ENCODE measurements at regions not wholly inside any gene's neighbourhood (a gene's known extent, or its start where the extent isn't known, plus 50 kb on each side); places are given as distances from the start of the nearest gene placed in this dataset.
"Not testable (repeated sequence)": the region's sequence is repeated elsewhere in the genome, so short reads cannot be mapped to it uniquely, and the experiment has no call there.

- no peak overlapping the region for H3K27ac ChIP-seq
- no peaks in the 10 kb centered on the region for H3K4me1 ChIP-seq
- WGBS, 2 donors: 35 to 38% methylated on average over 1 of the region's 1 CpG
- intact Hi-C loops (cut with DNase I; ENCODE audit: low total_unique reads): no loop called here
- no peaks in the 10 kb centered on the region for H3K9me3 ChIP-seq
- no peaks in the 10 kb centered on the region for H3K27me3 ChIP-seq
- no peak overlapping the region for H3K4me3 ChIP-seq
- TF ChIP-seq CTCF (IDR thresholded peaks at IDR 0.05) (no peak), POLR2A (IDR thresholded peaks at IDR 0.05) (no peak)
- no peaks in the 10 kb centered on the region for H3K36me3 ChIP-seq (ENCODE audit: low read depth, missing control alignments)
- no peak for DNase-seq
Measured at GRCh38 chr5:32876791-32877190, 165.7 kb downstream of the NPR3 start.

GRCh38 chr5:32879364-32879763 lies 168.2 kb downstream of the NPR3 start:
- H3K4me3 ChIP-seq; H3K9me3 ChIP-seq; DNase-seq; H3K27me3 ChIP-seq; intact Hi-C loops (cut with DNase I; ENCODE audit: low total_unique reads); H3K36me3 ChIP-seq (ENCODE audit: low read depth, missing control alignments); H3K4me1 ChIP-seq; H3K27ac ChIP-seq: not testable (repeated sequence)
- WGBS, 2 donors: 78 to 87% methylated on average over 3 of the region's 3 CpGs

- 56 to 84% methylated on average over 3 of the region's 3 CpGs for WGBS, 2 donors
- no peak for DNase-seq
- no peaks in the 10 kb centered on the region for H3K9me3 ChIP-seq
- TF ChIP-seq POLR2A (IDR thresholded peaks at IDR 0.05): no peak
- no peak for TF ChIP-seq CTCF (IDR thresholded peaks at IDR 0.05)
- H3K4me1 ChIP-seq: no peaks in the 10 kb centered on the region
- H3K4me3 ChIP-seq: no peak overlapping the region
- H3K27ac ChIP-seq: no peak overlapping the region
- intact Hi-C loops (cut with DNase I; ENCODE audit: low total_unique reads): no loop called here
- no peaks in the 10 kb centered on the region for H3K36me3 ChIP-seq (ENCODE audit: low read depth, missing control alignments)
- H3K27me3 ChIP-seq: no peaks in the 10 kb centered on the region
Measured at GRCh38 chr5:32880796-32881195, 169.7 kb downstream of the NPR3 start.

GRCh38 chr5:32887390-32887789 lies 176.3 kb downstream of the NPR3 start:
- no peak for DNase-seq
- H3K9me3 ChIP-seq: no peaks in the 10 kb centered on the region
- H3K4me1 ChIP-seq: no peaks in the 10 kb centered on the region
- H3K4me3 ChIP-seq: no peak overlapping the region
- H3K27ac ChIP-seq: no peak overlapping the region
- no peak for TF ChIP-seq CTCF (IDR thresholded peaks at IDR 0.05)
- TF ChIP-seq POLR2A (IDR thresholded peaks at IDR 0.05): no peak
- H3K36me3 ChIP-seq (ENCODE audit: low read depth, missing control alignments): no peaks in the 10 kb centered on the region
- H3K27me3 ChIP-seq: no peaks in the 10 kb centered on the region
- 67% methylated on average over 2 of the region's 2 CpGs for WGBS, 2 donors
- intact Hi-C loops (cut with DNase I; ENCODE audit: low total_unique reads): no loop called here

GRCh38 chr5:32889078-32889477 lies 178.0 kb downstream of the NPR3 start:
- intact Hi-C loops (cut with DNase I; ENCODE audit: low total_unique reads): no loop called here
- Histone ChIP-seq H3K27me3 (no peaks in the 10 kb centered on the region), H3K4me3 (no peak overlapping the region), H3K27ac (no peak overlapping the region), H3K4me1 (no peaks in the 10 kb centered on the region), H3K36me3 (ENCODE audit: low read depth, missing control alignments) (no peaks in the 10 kb centered on the region), H3K9me3 (no peaks in the 10 kb centered on the region)
- TF ChIP-seq POLR2A (IDR thresholded peaks at IDR 0.05) (no peak), CTCF (IDR thresholded peaks at IDR 0.05) (no peak)
- DNase-seq: no peak
- 45 to 94% methylated on average over 1 of the region's 1 CpG for whole genome bisulfite sequencing, 2 donors
